Endometrial microvascular endothelial cells (primary cell): ENCODE measurements at regions not wholly inside any gene's neighbourhood (a gene's known extent, or its start where the extent isn't known, plus 50 kb on each side); places are given as distances from the start of the nearest gene placed in this dataset.

Experiments
- in situ Hi-C: cut with HindIII; loops from 2 replicates; pipeline ENCODE4 v1.10.0; 2017; ENCODE audit warnings: low sequenced_read_pairs, low pct_unique_long_range_greater_than_20kb; ENCODE audit errors: inconsistent ontology term

GRCh38 chr22:27523711-27524110 lies 277.8 kb downstream of the MN1 start:
- in situ Hi-C loops: no loop called here

- in situ Hi-C loops: no loop called here
These were observed 275.8 kb downstream of the MN1 start for GRCh38 chr22:27525711-27526110.

GRCh38 chr22:27526901-27527300 lies 274.7 kb downstream of the MN1 start:
- in situ Hi-C loops: no loop called here

- in situ Hi-C loops: no loop called here
These were observed 269.6 kb downstream of the MN1 start for GRCh38 chr22:27531782-27532530.

GRCh38 chr22:27533105-27533745 lies 268.3 kb downstream of the MN1 start:
- in situ Hi-C loops: no loop called here

- in situ Hi-C loops: no loop called here
These were observed 266.8 kb downstream of the MN1 start for GRCh38 chr22:27534720-27535125.

GRCh38 chr22:27535452-27535851 lies 266.1 kb downstream of the MN1 start:
- in situ Hi-C loops: no loop called here

- in situ Hi-C loops: no loop called here
These were observed 264.1 kb downstream of the MN1 start for GRCh38 chr22:27537501-27537900.

GRCh38 chr22:27538666-27539065 lies 262.9 kb downstream of the MN1 start:
- in situ Hi-C loops: no loop called here

GRCh38 chr22:27540247-27540646 lies 261.3 kb downstream of the MN1 start:
- in situ Hi-C loops: no loop called here

- in situ Hi-C loops: no loop called here
These were observed 260.7 kb downstream of the MN1 start for GRCh38 chr22:27540656-27541396.

GRCh38 chr22:27541836-27542235 lies 259.7 kb downstream of the MN1 start:
- in situ Hi-C loops: no loop called here

GRCh38 chr22:27542602-27543001 lies 259.0 kb downstream of the MN1 start:
- in situ Hi-C loops: no loop called here

- in situ Hi-C loops: no loop called here
These were observed 258.1 kb downstream of the MN1 start for GRCh38 chr22:27543460-27543859.

- in situ Hi-C loops: no loop called here
These were observed 256.5 kb downstream of the MN1 start for GRCh38 chr22:27545085-27545484.

- in situ Hi-C loops: no loop called here
These were observed 255.2 kb downstream of the MN1 start for GRCh38 chr22:27546157-27546935.

GRCh38 chr22:27551402-27551801 lies 250.2 kb downstream of the MN1 start:
- in situ Hi-C loops: no loop called here

- in situ Hi-C loops: no loop called here
These were observed 249.4 kb downstream of the MN1 start for GRCh38 chr22:27552176-27552575.

- in situ Hi-C loops: no loop called here
These were observed 248.7 kb downstream of the MN1 start for GRCh38 chr22:27552863-27553262.
